Body of pancreas (tissue), 4 donors: ENCODE measurements at regions not wholly inside any gene's neighbourhood (a gene's known extent, or its start where the extent isn't known, plus 50 kb on each side); places are given as distances from the start of the nearest gene placed in this dataset.

Experiments
- CTCF ChIP-seq, 7 experiments: fragments of 450-650 bp in 4 of 7; fragments of 200-600 bp in 3 of 7; sonication (generic) in 3 of 7; IDR thresholded peaks; one replicate each; pipeline ENCODE4 v1.5.1; 2016 to 2019; ENCODE audit warnings: antibody characterized with exemption in 7 of 7
- POLR2A ChIP-seq, 3 donors: fragments of 450-650 bp; IDR thresholded peaks; one replicate each; pipeline ENCODE4 v1.6.1; 2016; ENCODE audit warnings: antibody characterized with exemption in 3 of 3, mild to moderate bottlenecking in 2 of 3

GRCh38 chr4:136737066-136737465, 795.2 kb downstream of the PCDH18 start:
- TF ChIP-seq CTCF (IDR thresholded peaks at IDR 0.05) (no peak), POLR2A (IDR thresholded peaks at IDR 0.05) (no peak)
